Adrenal gland (tissue), 5 donors: ENCODE measurements at regions not wholly inside any gene's neighbourhood (a gene's known extent, or its start where the extent isn't known, plus 50 kb on each side); places are given as distances from the start of the nearest gene placed in this dataset.

ENCODE experiments used
- POLR2A ChIP-seq, 2 donors: fragments of 450-650 bp; IDR thresholded peaks; one replicate each; pipeline ENCODE4 v1.6.1; 2017; ENCODE audit warnings: antibody characterized with exemption in 2 of 2, mild to moderate bottlenecking in 2 of 2, moderate library complexity in 1 of 2
- TF ChIP-seq, protein P1 (sequence below), 6 experiments: fragments of 450-650 bp in 4 of 6; fragments of 200-600 bp in 2 of 6; sonication (generic) in 1 of 6; IDR thresholded peaks; 1 replicate in 5 of 6; 2 replicates in 1 of 6; pipeline versions ENCODE4 v1.5.1 to v1.8.0; 2016 to 2021; ENCODE audit warnings: antibody characterized with exemption in 6 of 6, mild to moderate bottlenecking in 2 of 6, moderate library complexity in 1 of 6
- donor health status: DM: no; HTN: no; CAD: no.

- TF ChIP-seq, protein P1, sequence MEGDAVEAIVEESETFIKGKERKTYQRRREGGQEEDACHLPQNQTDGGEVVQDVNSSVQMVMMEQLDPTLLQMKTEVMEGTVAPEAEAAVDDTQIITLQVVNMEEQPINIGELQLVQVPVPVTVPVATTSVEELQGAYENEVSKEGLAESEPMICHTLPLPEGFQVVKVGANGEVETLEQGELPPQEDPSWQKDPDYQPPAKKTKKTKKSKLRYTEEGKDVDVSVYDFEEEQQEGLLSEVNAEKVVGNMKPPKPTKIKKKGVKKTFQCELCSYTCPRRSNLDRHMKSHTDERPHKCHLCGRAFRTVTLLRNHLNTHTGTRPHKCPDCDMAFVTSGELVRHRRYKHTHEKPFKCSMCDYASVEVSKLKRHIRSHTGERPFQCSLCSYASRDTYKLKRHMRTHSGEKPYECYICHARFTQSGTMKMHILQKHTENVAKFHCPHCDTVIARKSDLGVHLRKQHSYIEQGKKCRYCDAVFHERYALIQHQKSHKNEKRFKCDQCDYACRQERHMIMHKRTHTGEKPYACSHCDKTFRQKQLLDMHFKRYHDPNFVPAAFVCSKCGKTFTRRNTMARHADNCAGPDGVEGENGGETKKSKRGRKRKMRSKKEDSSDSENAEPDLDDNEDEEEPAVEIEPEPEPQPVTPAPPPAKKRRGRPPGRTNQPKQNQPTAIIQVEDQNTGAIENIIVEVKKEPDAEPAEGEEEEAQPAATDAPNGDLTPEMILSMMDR (IDR thresholded peaks at IDR 0.05): no peak
- TF ChIP-seq POLR2A (IDR thresholded peaks at IDR 0.05): no peak
These were observed 470.5 kb upstream of the DAB1 start for GRCh38 chr1:57894315-57894714.
